Skeletal muscle tissue (tissue), 3 donors: ENCODE measurements at regions not wholly inside any gene's neighbourhood (a gene's known extent, or its start where the extent isn't known, plus 50 kb on each side); places are given as distances from the start of the nearest gene placed in this dataset.

ENCODE experiments used
- H3K27ac ChIP-seq: one replicate; pipeline ENCODE4 v1.7.0; 2013; ENCODE audit warnings: mild to moderate bottlenecking, low read depth, low read length, inconsistent platforms
- H3K27me3 ChIP-seq, 3 donors: one replicate each; pipeline ENCODE4 v1.7.0; 2013; ENCODE audit warnings: low read length in 3 of 3; ENCODE audit not compliant: control insufficient read depth in 3 of 3, insufficient read depth in 3 of 3
- H3K36me3 ChIP-seq, 3 donors: one replicate each; pipeline ENCODE4 v1.7.0; 2013; ENCODE audit warnings: low read length in 3 of 3; ENCODE audit not compliant: control insufficient read depth in 3 of 3, insufficient read depth in 3 of 3
- H3K4me1 ChIP-seq, 3 donors: one replicate each; pipeline ENCODE4 v1.7.0; 2013; ENCODE audit warnings: low read length in 3 of 3, mild to moderate bottlenecking in 3 of 3; ENCODE audit not compliant: control insufficient read depth in 3 of 3, insufficient read depth in 3 of 3
- H3K4me3 ChIP-seq, 3 donors: one replicate each; pipeline ENCODE4 v1.7.0; 2013; ENCODE audit warnings: low read length in 3 of 3
- H3K9ac ChIP-seq, 3 donors: one replicate each; pipeline ENCODE4 v1.7.0; 2013; ENCODE audit warnings: low read length in 3 of 3, mild to moderate bottlenecking in 3 of 3, moderate library complexity in 2 of 3, low read depth in 1 of 3
- H3K9me3 ChIP-seq, 3 donors: one replicate each; pipeline ENCODE4 v1.7.0; 2013; ENCODE audit warnings: low read length in 3 of 3; ENCODE audit not compliant: control insufficient read depth in 3 of 3
- donor health status: Osteomylitis.

GRCh38 chr1:228807904-228808605, 72.8 kb downstream of the RHOU start:
- Histone ChIP-seq H3K4me1 (peaks cover 0 to 9% (median 5%) of the 10 kb centered on the region in 3 donors), H3K27ac (no peak overlapping the region), H3K9ac (no peak overlapping the region), H3K36me3 (no peaks in the 10 kb centered on the region), H3K27me3 (no peaks in the 10 kb centered on the region), H3K9me3 (no peaks in the 10 kb centered on the region), H3K4me3 (no peak overlapping the region)

- H3K9ac ChIP-seq, result no peak overlapping the region
- no peak overlapping the region for H3K27ac ChIP-seq
- H3K27me3 ChIP-seq, result no peaks in the 10 kb centered on the region
- no peaks in the 10 kb centered on the region for H3K36me3 ChIP-seq
- peaks cover 0 to 5% (median 3%) of the 10 kb centered on the region in 3 donors for H3K4me1 ChIP-seq
- no peaks in the 10 kb centered on the region for H3K9me3 ChIP-seq
- no peak overlapping the region for H3K4me3 ChIP-seq
These were observed 74.5 kb downstream of the RHOU start for GRCh38 chr1:228809621-228810394.

GRCh38 chr1:228810395-228810758, 75.1 kb downstream of the RHOU start:
- no peaks in the 10 kb centered on the region for H3K36me3 ChIP-seq
- peaks cover 0 to 3% (median 2%) of the 10 kb centered on the region in 3 donors for H3K4me1 ChIP-seq
- no peak overlapping the region for H3K9ac ChIP-seq
- no peaks in the 10 kb centered on the region for H3K9me3 ChIP-seq
- no peak overlapping the region for H3K4me3 ChIP-seq
- H3K27me3 ChIP-seq, result no peaks in the 10 kb centered on the region
- H3K27ac ChIP-seq, result no peak overlapping the region

GRCh38 chr1:228810878-228811711, 75.8 kb downstream of the RHOU start:
- Histone ChIP-seq H3K36me3 (no peaks in the 10 kb centered on the region), H3K27ac (no peak overlapping the region), H3K4me3 (no peak overlapping the region), H3K27me3 (no peaks in the 10 kb centered on the region), H3K9ac (no peak overlapping the region), H3K4me1 (peaks cover 0 to 3% (median 2%) of the 10 kb centered on the region in 3 donors), H3K9me3 (no peaks in the 10 kb centered on the region)

GRCh38 chr1:228811712-228812305, 76.5 kb downstream of the RHOU start:
- no peaks in the 10 kb centered on the region for H3K9me3 ChIP-seq
- peaks cover 0 to 3% (median 2%) of the 10 kb centered on the region in 3 donors for H3K4me1 ChIP-seq
- no peaks in the 10 kb centered on the region for H3K27me3 ChIP-seq
- H3K9ac ChIP-seq, result no peak overlapping the region
- H3K27ac ChIP-seq, result no peak overlapping the region
- no peak overlapping the region for H3K4me3 ChIP-seq
- H3K36me3 ChIP-seq, result no peaks in the 10 kb centered on the region

- Histone ChIP-seq H3K27me3 (no peaks in the 10 kb centered on the region), H3K4me3 (no peak overlapping the region), H3K27ac (no peak overlapping the region), H3K9ac (no peak overlapping the region), H3K9me3 (no peaks in the 10 kb centered on the region), H3K36me3 (no peaks in the 10 kb centered on the region), H3K4me1 (peaks cover 0 to 3% (median 2%) of the 10 kb centered on the region in 3 donors)
These were observed 77.7 kb downstream of the RHOU start for GRCh38 chr1:228812961-228813360.

GRCh38 chr1:228814176-228814575, 78.9 kb downstream of the RHOU start:
- H3K9ac ChIP-seq, result no peak overlapping the region
- H3K4me3 ChIP-seq, result no peak overlapping the region
- no peak overlapping the region for H3K27ac ChIP-seq
- H3K36me3 ChIP-seq, result no peaks in the 10 kb centered on the region
- no peaks in the 10 kb centered on the region for H3K27me3 ChIP-seq
- H3K4me1 ChIP-seq, result peaks cover 0 to 3% (median 2%) of the 10 kb centered on the region in 3 donors
- no peaks in the 10 kb centered on the region for H3K9me3 ChIP-seq

- no peaks in the 10 kb centered on the region for H3K36me3 ChIP-seq
These were observed 83.0 kb downstream of the RHOU start for GRCh38 chr1:228818296-228818695.

GRCh38 chr1:228818928-228819630, 83.8 kb downstream of the RHOU start:
- H3K27me3 ChIP-seq, result no peaks in the 10 kb centered on the region
- no peak overlapping the region for H3K27ac ChIP-seq
- no peaks in the 10 kb centered on the region for H3K4me1 ChIP-seq
- H3K36me3 ChIP-seq, result no peaks in the 10 kb centered on the region
- no peaks in the 10 kb centered on the region for H3K9me3 ChIP-seq
- H3K4me3 ChIP-seq, result no peak overlapping the region
- no peak overlapping the region for H3K9ac ChIP-seq

More at GRCh38 chr1:228818296-228818695, 83.0 kb downstream of the RHOU start:
- no peak overlapping the region for H3K27ac ChIP-seq
- no peaks in the 10 kb centered on the region for H3K4me1 ChIP-seq
- H3K27me3 ChIP-seq, result no peaks in the 10 kb centered on the region
- no peak overlapping the region for H3K9ac ChIP-seq
- H3K9me3 ChIP-seq, result no peaks in the 10 kb centered on the region
- H3K4me3 ChIP-seq, result no peak overlapping the region
